H9 (cell line): ENCODE measurements at regions not wholly inside any gene's neighbourhood (a gene's known extent, or its start where the extent isn't known, plus 50 kb on each side); places are given as distances from the start of the nearest gene placed in this dataset.

Experiments
- DNase-seq: peaks from one replicate; pipeline ENCODE4 v3.0.0-alpha.2; 2017
- H2AFZ ChIP-seq: one replicate; pipeline ENCODE4 v1.6.1; 2013; ENCODE audit warnings: mild to moderate bottlenecking, low read length, control low read depth, moderate library complexity
- H2AK5ac ChIP-seq: 2 replicates; pipeline ENCODE4 v1.6.1; 2013; ENCODE audit warnings: low read length, control low read depth, mixed read lengths; ENCODE audit not compliant: insufficient read length
- H2BK120ac ChIP-seq: one replicate; pipeline ENCODE4 v1.6.1; 2013; ENCODE audit warnings: low read depth, mild to moderate bottlenecking, low read length, control low read depth, inconsistent platforms; ENCODE audit not compliant: poor library complexity, severe bottlenecking
- H2BK12ac ChIP-seq: 2 replicates; pipeline ENCODE4 v1.6.1; 2013; ENCODE audit warnings: low read length, control low read depth, mixed read lengths, low read depth; ENCODE audit not compliant: insufficient read length
- H2BK15ac ChIP-seq: 2 replicates; pipeline ENCODE4 v1.6.1; 2013; ENCODE audit warnings: low read depth, low read length, control low read depth
- H2BK20ac ChIP-seq: one replicate; pipeline ENCODE4 v1.6.1; 2013; ENCODE audit warnings: low read depth, mild to moderate bottlenecking, low read length, control low read depth, inconsistent platforms; ENCODE audit not compliant: poor library complexity, severe bottlenecking
- H2BK5ac ChIP-seq: 2 replicates; pipeline ENCODE4 v1.6.1; 2013; ENCODE audit warnings: low read length, control low read depth, mixed read lengths; ENCODE audit not compliant: insufficient read length
- H3K14ac ChIP-seq: 2 replicates; pipeline ENCODE4 v1.6.1; 2013; ENCODE audit warnings: low read length, control low read depth; ENCODE audit not compliant: insufficient read depth
- H3K18ac ChIP-seq: 2 replicates; pipeline ENCODE4 v1.6.1; 2013; ENCODE audit warnings: low read depth, mild to moderate bottlenecking, mixed read lengths, low read length, control low read depth; ENCODE audit not compliant: insufficient read length
- H3K23ac ChIP-seq: 2 replicates; pipeline ENCODE4 v1.6.1; 2013; ENCODE audit warnings: low read length, control low read depth, mixed read lengths, low read depth; ENCODE audit not compliant: insufficient read length
- H3K23me2 ChIP-seq: 2 replicates; pipeline ENCODE4 v1.6.1; 2013; ENCODE audit warnings: low read depth, mild to moderate bottlenecking, mixed read lengths, low read length, control low read depth; ENCODE audit not compliant: insufficient read length, poor library complexity, severe bottlenecking
- H3K27ac ChIP-seq: 2 replicates; pipeline ENCODE4 v1.5.1; 2013; ENCODE audit warnings: low read length, control low read depth, mixed read lengths, low read depth; ENCODE audit not compliant: insufficient read length
- H3K27me3 ChIP-seq: 2 replicates; pipeline ENCODE4 v1.6.1; 2013; ENCODE audit warnings: low read length, control low read depth, inconsistent platforms; ENCODE audit not compliant: insufficient read depth
- H3K4ac ChIP-seq: 2 replicates; pipeline ENCODE4 v1.6.1; 2013; ENCODE audit warnings: low read depth, mild to moderate bottlenecking, control low read depth, inconsistent platforms, low read length, moderate library complexity
- H3K4me1 ChIP-seq: 2 replicates; pipeline ENCODE4 v1.6.1; 2013; ENCODE audit warnings: low read length, control low read depth, inconsistent platforms; ENCODE audit not compliant: insufficient read depth
- H3K4me2 ChIP-seq: 2 replicates; pipeline ENCODE4 v1.6.1; 2013; ENCODE audit warnings: low read length, control low read depth, mixed read lengths; ENCODE audit not compliant: insufficient read length, insufficient read depth
- H3K56ac ChIP-seq: 2 replicates; pipeline ENCODE4 v1.6.1; 2013; ENCODE audit warnings: low read depth, mild to moderate bottlenecking, mixed read lengths, low read length, control low read depth; ENCODE audit not compliant: insufficient read length
- H3K79me1 ChIP-seq: 2 replicates; pipeline ENCODE4 v1.6.1; 2013; ENCODE audit warnings: low read depth, mild to moderate bottlenecking, moderate library complexity, low read length, control low read depth, inconsistent platforms; ENCODE audit not compliant: insufficient read depth, poor library complexity, severe bottlenecking
- H3K79me2 ChIP-seq: 2 replicates; pipeline ENCODE4 v1.6.1; 2013; ENCODE audit warnings: low read length, control low read depth, inconsistent platforms; ENCODE audit not compliant: insufficient read depth
- H3K9ac ChIP-seq: 2 replicates; pipeline ENCODE4 v1.6.1; 2013; ENCODE audit warnings: low read length, control low read depth, mixed read lengths; ENCODE audit not compliant: insufficient read length; ENCODE audit errors: extremely low read depth
- H3K9me3 ChIP-seq: one replicate; pipeline ENCODE4 v1.6.1; 2013; ENCODE audit warnings: low read depth, low read length, inconsistent platforms; ENCODE audit not compliant: control insufficient read depth
- H3T11ph ChIP-seq: one replicate; pipeline ENCODE4 v1.6.1; 2013; ENCODE audit warnings: mild to moderate bottlenecking, low read length, control low read depth, inconsistent platforms
- H4K20me1 ChIP-seq: one replicate; pipeline ENCODE4 v1.6.1; 2013; ENCODE audit not compliant: control insufficient read depth, insufficient read length, insufficient read depth
- H4K5ac ChIP-seq: 2 replicates; pipeline ENCODE4 v1.6.1; 2013; ENCODE audit warnings: low read depth, mild to moderate bottlenecking, mixed read lengths, low read length, control low read depth; ENCODE audit not compliant: insufficient read length
- H4K8ac ChIP-seq: replicated peaks from 2 replicates; pipeline ENCODE4 v1.6.1; 2013; ENCODE audit warnings: low read length, control low read depth, mixed read lengths, low read depth; ENCODE audit not compliant: insufficient read length
- H4K91ac ChIP-seq: 2 replicates; pipeline ENCODE4 v1.6.1; 2013; ENCODE audit warnings: low read depth, mild to moderate bottlenecking, moderate library complexity, mixed read lengths, low read length, control low read depth; ENCODE audit not compliant: insufficient read length
- H3K27ac Mint-ChIP-seq, 3 experiments: 2 replicates in 2 of 3; 3 replicates in 1 of 3; pipeline ENCODE4 v1.8.0; 2020 to 2021; ENCODE audit warnings: mixed read lengths in 3 of 3, mild to moderate bottlenecking in 1 of 3, moderate library complexity in 1 of 3
- H3K27me3 Mint-ChIP-seq: 2 replicates; pipeline ENCODE4 v1.8.0; 2021; ENCODE audit warnings: low read depth, mild to moderate bottlenecking, moderate library complexity, mixed read lengths
- H3K36me3 Mint-ChIP-seq, 3 experiments: 2 replicates in 2 of 3; 3 replicates in 1 of 3; pipeline ENCODE4 v1.8.0; 2020 to 2021; ENCODE audit warnings: low read depth in 3 of 3, mixed read lengths in 3 of 3; ENCODE audit not compliant: insufficient read depth in 1 of 3
- H3K4me1 Mint-ChIP-seq, 2 experiments: 2 replicates each; pipeline ENCODE4 v1.8.0; 2020; ENCODE audit warnings: mixed read lengths in 2 of 2
- H3K4me3 Mint-ChIP-seq, 2 experiments: 2 replicates in 1 of 2; 3 replicates in 1 of 2; pipeline ENCODE4 v1.8.0; 2020 to 2021; ENCODE audit warnings: mild to moderate bottlenecking in 2 of 2, mixed read lengths in 2 of 2, moderate library complexity in 1 of 2
- H3K9me3 Mint-ChIP-seq, 2 experiments: 2 replicates in 1 of 2; 3 replicates in 1 of 2; pipeline ENCODE4 v1.8.0; 2020; ENCODE audit warnings: mild to moderate bottlenecking in 2 of 2, mixed read lengths in 2 of 2, moderate library complexity in 1 of 2
- CTCF ChIP-seq: fragments of 200-600 bp; sonication (generic); conservative IDR thresholded peaks from 3 replicates; pipeline ENCODE4 v1.8.0; 2021; ENCODE audit warnings: antibody characterized with exemption, mild to moderate bottlenecking

GRCh38 chr11:23359297-23359696 is 499.0 kb upstream of the CCDC179 start:
- H3K27ac ChIP-seq, result no peak overlapping the region
- no peak overlapping the region for H2BK120ac ChIP-seq
- no peak overlapping the region for H3K56ac ChIP-seq
- no peak overlapping the region for H3K4me2 ChIP-seq
- Mint-ChIP-seq H3K4me1 (peaks cover 0 to 4% of the 10 kb centered on the region in 2 experiments; a peak in 2 of 4 replicates), H3K27ac (no peak overlapping the region; a peak in 1 of 7 replicates), H3K9me3 (peaks cover 3 to 10% of the 10 kb centered on the region in 2 experiments; a peak in 4 of 5 replicates), H3K36me3 (peaks cover 0 to 11% (median 8%) of the 10 kb centered on the region in 3 experiments; a peak in 5 of 7 replicates), H3K27me3 (no peaks in the 10 kb centered on the region), H3K4me3 (no peak overlapping the region)
- H3K9me3 ChIP-seq, result no peaks in the 10 kb centered on the region
- no peak overlapping the region for H2BK5ac ChIP-seq
- H4K20me1 ChIP-seq, result no peaks in the 10 kb centered on the region
- TF ChIP-seq CTCF, result no peak
- H3K9ac ChIP-seq, result no peak overlapping the region
- H3K18ac ChIP-seq, result no peak overlapping the region
- H3K4ac ChIP-seq, result no peak overlapping the region
- H4K8ac ChIP-seq, result no peak overlapping the region
- H4K5ac ChIP-seq, result no peak overlapping the region
- H2BK20ac ChIP-seq, result no peak overlapping the region
- H2AFZ ChIP-seq, result no peak overlapping the region
- no peak overlapping the region for H3T11ph ChIP-seq
- no peaks in the 10 kb centered on the region for H3K23me2 ChIP-seq
- H4K91ac ChIP-seq, result no peak overlapping the region
- H3K79me1 ChIP-seq, result no peaks in the 10 kb centered on the region
- no peaks in the 10 kb centered on the region for H3K4me1 ChIP-seq
- H2BK12ac ChIP-seq, result no peak overlapping the region
- DNase-seq, result no peak
- H3K14ac ChIP-seq, result no peak overlapping the region
- H3K27me3 ChIP-seq, result no peaks in the 10 kb centered on the region
- H2BK15ac ChIP-seq, result no peak overlapping the region
- H3K79me2 ChIP-seq, result no peaks in the 10 kb centered on the region
- H3K23ac ChIP-seq, result no peak overlapping the region
- no peak overlapping the region for H2AK5ac ChIP-seq
